K562 (cell line): ENCODE measurements at regions not wholly inside any gene's neighbourhood (a gene's known extent, or its start where the extent isn't known, plus 50 kb on each side); places are given as distances from the start of the nearest gene placed in this dataset.

Experiments used
- ATAC-seq: fragments of 200-7000 bp; cut with Tn5 transposase; 3 replicates; pipeline ENCODE4 v1.9.1; 2020; ENCODE audit warnings: moderate library complexity
- BruUV-seq: library from RNA; stranded (reverse); fragments of 400-500 nt; replicated peaks from 2 replicates; lab custom pipeline; 2021; lab: Mats Ljungman, UMichigan
- CTCF ChIA-PET: fragments of 300-600 bp; formaldehyde crosslinking; extraction: SDS; loops from one replicate; lab custom pipeline; 2021; ENCODE audit warnings: low intra/inter-chr PET ratio; lab: Yijun Ruan, JAX
- POLR2A ChIA-PET: fragments of 300-600, 350-650 bp; sonication (Branson Sonifier 250); formaldehyde crosslinking; extraction: SDS; loops from one replicate; lab custom pipeline; 2021; ENCODE audit warnings: antibody characterized with exemption, inconsistent platforms; lab: Yijun Ruan, JAX
- DNase-seq, 4 experiments: peaks; one replicate each; pipeline versions ENCODE4 v3.0.0 to v3.0.0-alpha.2; 2011 to 2018; ENCODE audit warnings: low spot score in 3 of 4, mixed read lengths in 3 of 4; ENCODE audit errors: extremely low read depth in 1 of 4
- FAIRE-seq: peaks from 2 replicates; lab custom pipeline; 2011; peaks lifted over from hg19 to GRCh38; lab: Jason Lieb, UNC
- H2AFZ ChIP-seq: 2 replicates; pipeline ENCODE4 v1.6.0; 2011; ENCODE audit warnings: low read depth, low read length, control low read depth, inconsistent platforms
- H3K27ac ChIP-seq: fragments of 200-600 bp; 3 replicates; pipeline ENCODE4 v1.8.0; 2011; ENCODE audit warnings: low read depth, mild to moderate bottlenecking, control low read depth, inconsistent platforms, low read length, moderate library complexity, mixed read lengths; ENCODE audit errors: extremely low read depth
- H3K27me3 ChIP-seq, 2 experiments: fragments of 300-600 bp in 1 of 2; 2 replicates in 1 of 2; 3 replicates in 1 of 2; pipeline versions ENCODE4 v1.6.0 to v1.8.0; 2011; ENCODE audit warnings: inconsistent platforms in 2 of 2, low read length in 2 of 2, mild to moderate bottlenecking in 1 of 2, mixed read lengths in 1 of 2, moderate library complexity in 1 of 2; ENCODE audit not compliant: control insufficient read depth in 2 of 2, insufficient read depth in 2 of 2
- H3K36me3 ChIP-seq: fragments of 300-600 bp; 3 replicates; pipeline ENCODE4 v1.8.0; 2011; ENCODE audit warnings: mild to moderate bottlenecking, low read length, inconsistent platforms; ENCODE audit not compliant: control insufficient read depth, insufficient read depth
- H3K4me1 ChIP-seq, 2 experiments: fragments of 200-600 bp in 1 of 2; replicated peaks in 1 of 2; 2 replicates in 1 of 2; 3 replicates in 1 of 2; pipeline versions ENCODE4 v1.5.1 to v1.8.0; 2011; ENCODE audit warnings: inconsistent platforms in 2 of 2, low read length in 2 of 2, mild to moderate bottlenecking in 1 of 2, mixed read lengths in 1 of 2, moderate library complexity in 1 of 2; ENCODE audit not compliant: control insufficient read depth in 2 of 2, insufficient read depth in 2 of 2
- H3K4me2 ChIP-seq: 2 replicates; pipeline ENCODE4 v1.6.1; 2011; ENCODE audit warnings: low read length, control low read depth, inconsistent platforms, mixed read lengths; ENCODE audit not compliant: insufficient read depth
- H3K4me3 ChIP-seq: fragments of 200-600 bp; sonication (generic), shearing (Covaris generic); 2 replicates; pipeline ENCODE4 v1.5.1; 2016; ENCODE audit warnings: control low read depth, inconsistent platforms
- H3K79me2 ChIP-seq: fragments of 200-600 bp; 3 replicates; pipeline ENCODE4 v1.8.0; 2011; ENCODE audit warnings: low read length, inconsistent platforms; ENCODE audit not compliant: control insufficient read depth, insufficient read depth
- H3K9ac ChIP-seq, 2 experiments: 2 replicates each; pipeline versions ENCODE4 v1.6.0 to v1.6.1; 2011; ENCODE audit warnings: low read depth in 2 of 2, low read length in 2 of 2, control low read depth in 1 of 2, inconsistent platforms in 1 of 2, mild to moderate bottlenecking in 1 of 2, mixed read lengths in 1 of 2; ENCODE audit not compliant: insufficient read depth in 1 of 2
- H3K9me1 ChIP-seq: one replicate; pipeline ENCODE4 v1.6.0; 2011; ENCODE audit warnings: inconsistent platforms, mild to moderate bottlenecking, low read length, moderate library complexity; ENCODE audit not compliant: control insufficient read depth, insufficient read depth
- H3K9me3 ChIP-seq: replicated peaks from 2 replicates; pipeline ENCODE4 v1.5.1; 2011; ENCODE audit warnings: low read depth, low read length, inconsistent platforms; ENCODE audit not compliant: control insufficient read depth, insufficient read depth
- H4K20me1 ChIP-seq: replicated peaks from 2 replicates; pipeline ENCODE4 v1.6.1; 2011; ENCODE audit warnings: low read length, inconsistent platforms, mixed read lengths; ENCODE audit not compliant: control insufficient read depth, insufficient read depth
- BDP1 ChIP-seq: IDR thresholded peaks from 3 replicates; pipeline ENCODE4 v1.6.1; 2011; ENCODE audit not compliant: insufficient read length, insufficient read depth
- CHCHD3 ChIP-seq: fragments of 250-450 bp; sonication (Bioruptor Pico); IDR thresholded peaks from 2 replicates; pipeline ENCODE4 v2.1.2; 2022; ENCODE audit warnings: mild to moderate bottlenecking
- GATA2 ChIP-seq: sonication (generic); formaldehyde crosslinking; IDR thresholded peaks from 2 replicates; pipeline ENCODE4 v1.4.0; 2020; ENCODE audit warnings: mild to moderate bottlenecking, missing genetic modification reagents
- KLF13 ChIP-seq: fragments of 450-650 bp; IDR thresholded peaks from 2 replicates; pipeline ENCODE4 v1.6.1; 2016; ENCODE audit warnings: missing genetic modification characterization, low read depth, mild to moderate bottlenecking, missing compliant biosample characterization, moderate library complexity, borderline replicate concordance
- MXD1 ChIP-seq: fragments of 250-450 bp; sonication (Bioruptor Pico); IDR thresholded peaks from 2 replicates; pipeline ENCODE4 v1.8.0; 2021; ENCODE audit warnings: borderline replicate concordance, mild to moderate bottlenecking, moderate library complexity; ENCODE audit not compliant: poor library complexity, severe bottlenecking
- NR0B1 ChIP-seq: fragments of 450-650 bp; IDR thresholded peaks from one replicate; pipeline ENCODE4 v1.6.1; 2018; ENCODE audit warnings: mild to moderate bottlenecking, moderate library complexity; ENCODE audit not compliant: partially characterized antibody
- NR2C1 ChIP-seq, 2 experiments: fragments of 450-650 bp; IDR thresholded peaks; 2 replicates each; pipeline ENCODE4 v1.6.1; 2017; ENCODE audit warnings: mild to moderate bottlenecking in 2 of 2, antibody characterized with exemption in 1 of 2, inconsistent platforms in 1 of 2, missing compliant biosample characterization in 1 of 2, missing genetic modification characterization in 1 of 2
- U2AF2 ChIP-seq: fragments of 200-400 bp; formaldehyde crosslinking; optimal IDR thresholded peaks from 2 replicates; pipeline ENCODE3; 2017; ENCODE audit warnings: low read depth, mild to moderate bottlenecking, low read length
- ZBED1 ChIP-seq: IDR thresholded peaks from 2 replicates; pipeline ENCODE4 v1.6.1; 2014
- ZNF217 ChIP-seq: sonication (generic); formaldehyde crosslinking; IDR thresholded peaks from 2 replicates; pipeline ENCODE4 v1.8.0; 2022; ENCODE audit warnings: mild to moderate bottlenecking, missing genetic modification reagents
- ZNF586 ChIP-seq: fragments of 450-650 bp; formaldehyde crosslinking; conservative IDR thresholded peaks from 2 replicates; pipeline ENCODE4 v1.4.0; 2020; ENCODE audit warnings: mild to moderate bottlenecking, moderate library complexity
- WGBS: fragments of 100-300 bp; shearing (Covaris generic); methylation state at CpG from one replicate; pipeline ENCODE4 v1.1.6; 2016; ENCODE audit warnings: low coverage, mixed read lengths; ENCODE audit not compliant: insufficient coverage; ENCODE audit errors: missing lambda C conversion rate; 5-methylcytosine and 5-hydroxymethylcytosine counted together
- in situ Hi-C: fragments of 300-500 bp; cut with MboI; formaldehyde crosslinking; loops from 4 replicates; pipeline ENCODE4 v1.15.0; 2018; ENCODE audit warnings: inconsistent platforms, mixed read lengths
- intact Hi-C: fragments of 100-400 bp; cut with micrococcal nuclease; formaldehyde crosslinking; loops from 2 replicates; pipeline ENCODE4 v1.14.2; 2022
- TF ChIP-seq, protein P1 (sequence below): fragments of 250-450 bp; sonication (Bioruptor Pico); IDR thresholded peaks from 2 replicates; pipeline ENCODE4 v1.4.0; 2020; ENCODE audit warnings: mild to moderate bottlenecking

DNA sequence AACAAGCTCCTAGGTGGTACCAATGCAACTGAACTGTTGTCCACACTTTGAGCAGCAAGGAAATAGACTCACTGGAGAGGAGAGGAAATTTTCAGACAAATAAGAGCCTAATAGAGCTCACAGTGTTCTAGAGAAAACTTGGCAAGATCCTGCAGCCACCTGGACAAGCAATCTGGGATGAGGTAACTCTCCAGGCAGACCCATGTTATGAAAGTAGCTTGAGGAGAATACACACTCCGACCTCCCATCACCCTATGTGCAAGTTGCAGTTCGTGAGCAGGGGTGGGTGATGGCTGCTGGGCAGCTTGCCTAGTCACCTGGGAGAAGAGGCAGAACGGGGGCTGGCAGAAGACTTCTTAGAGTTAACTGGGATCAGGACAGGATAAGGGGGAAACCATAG lies 102.2 kb downstream of the KLF4 start (continued):
- TF ChIP-seq KLF13 (tag) (no peak), ZBED1 (no peak)

DNA sequence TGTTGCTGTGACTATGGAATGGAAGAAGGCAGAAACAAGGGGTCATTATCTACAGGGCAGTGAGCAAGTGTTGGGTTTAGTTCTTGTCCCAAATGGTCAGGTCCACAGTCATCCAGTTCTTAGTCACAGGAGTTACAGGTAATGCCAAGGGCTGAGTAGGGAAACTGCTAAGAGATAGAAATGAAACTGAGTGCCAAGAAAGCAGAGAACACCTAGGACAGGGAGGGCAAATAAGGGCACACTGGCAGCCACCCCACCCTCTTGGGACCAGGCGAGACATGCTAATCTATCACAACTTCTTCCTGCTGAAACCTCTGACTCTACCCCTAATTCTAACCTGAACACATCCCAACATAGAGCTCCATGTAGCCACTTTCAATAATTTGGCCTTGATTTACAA lies 103.2 kb downstream of the KLF4 start:
- Histone ChIP-seq H3K79me2 (no peaks in the 10 kb centered on the region), H3K9ac (no peak overlapping the region), H3K36me3 (no peaks in the 10 kb centered on the region), H3K4me2 (no peak overlapping the region), H4K20me1 (no peaks in the 10 kb centered on the region), H3K4me1 (no peaks in the 10 kb centered on the region), H3K9me1 (no peaks in the 10 kb centered on the region), H3K27ac (no peak overlapping the region), H2AFZ (no peak overlapping the region), H3K27me3 (peaks cover 4 to 13% of the 10 kb centered on the region in 2 experiments; a peak in 3 of 5 replicates), H3K9me3 (no peaks in the 10 kb centered on the region), H3K4me3 (no peak overlapping the region)
- no peak for ATAC-seq
- in situ Hi-C loops = no loop called here
- TF ChIP-seq, protein P1, sequence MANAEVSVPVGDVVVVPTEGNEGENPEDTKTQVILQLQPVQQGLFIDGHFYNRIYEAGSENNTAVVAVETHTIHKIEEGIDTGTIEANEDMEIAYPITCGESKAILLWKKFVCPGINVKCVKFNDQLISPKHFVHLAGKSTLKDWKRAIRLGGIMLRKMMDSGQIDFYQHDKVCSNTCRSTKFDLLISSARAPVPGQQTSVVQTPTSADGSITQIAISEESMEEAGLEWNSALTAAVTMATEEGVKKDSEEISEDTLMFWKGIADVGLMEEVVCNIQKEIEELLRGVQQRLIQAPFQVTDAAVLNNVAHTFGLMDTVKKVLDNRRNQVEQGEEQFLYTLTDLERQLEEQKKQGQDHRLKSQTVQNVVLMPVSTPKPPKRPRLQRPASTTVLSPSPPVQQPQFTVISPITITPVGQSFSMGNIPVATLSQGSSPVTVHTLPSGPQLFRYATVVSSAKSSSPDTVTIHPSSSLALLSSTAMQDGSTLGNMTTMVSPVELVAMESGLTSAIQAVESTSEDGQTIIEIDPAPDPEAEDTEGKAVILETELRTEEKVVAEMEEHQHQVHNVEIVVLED = no peak
- TF ChIP-seq GATA2 (CRISPR knock-in tag) (no peak), BDP1 (no peak), MXD1 (CRISPR knock-in tag) (no peak), NR0B1 (no peak), ZNF586 (CRISPR knock-in tag) (no peak), ZNF217 (CRISPR knock-in tag) (no peak), NR2C1 (IDR thresholded peaks at IDR 0.05) (no peak), NR2C1 (tag; IDR thresholded peaks at IDR 0.05) (no peak), U2AF2 (no peak), CHCHD3 (CRISPR knock-in tag) (no peak)
- ChIA-PET CTCF (no interaction called here), POLR2A (interaction anchor here (0.6 to 1.2 kb wide), 2 partner anchors 10 to 37 kb away, joined by 4 to 5 read pairs; no protein-coding TSS in a partner anchor)
- FAIRE-seq = no peak
- 0% methylated on average over 1 of the region's 1 CpG for WGBS
- intact Hi-C loops = no loop called here
- no peak for DNase-seq
- BruUV-seq = no TSS peak
